Osteoblast (primary cell): ENCODE measurements at regions not wholly inside any gene's neighbourhood (a gene's known extent, or its start where the extent isn't known, plus 50 kb on each side); places are given as distances from the start of the nearest gene placed in this dataset.

Experiments
- DNase-seq: peaks from one replicate; pipeline ENCODE4 v3.0.0; 2011; ENCODE audit warnings: low spot score, mixed read lengths; ENCODE audit not compliant: insufficient read length; ENCODE audit errors: missing footprints
- H2AFZ ChIP-seq: 2 replicates; pipeline ENCODE4 v1.6.0; 2011; ENCODE audit warnings: mild to moderate bottlenecking, low read length
- H3K27ac ChIP-seq: 2 replicates; pipeline ENCODE4 v1.5.1; 2011; ENCODE audit warnings: mild to moderate bottlenecking, low read depth, low read length, moderate library complexity
- H3K27me3 ChIP-seq: 2 replicates; pipeline ENCODE4 v1.6.0; 2012; ENCODE audit warnings: mild to moderate bottlenecking, control low read depth, inconsistent platforms, low read length, moderate library complexity; ENCODE audit not compliant: insufficient read depth
- H3K36me3 ChIP-seq: 2 replicates; pipeline ENCODE4 v1.5.1; 2011; ENCODE audit warnings: mild to moderate bottlenecking, low read length, control low read depth, moderate library complexity; ENCODE audit not compliant: insufficient read depth
- H3K4me1 ChIP-seq: 2 replicates; pipeline ENCODE4 v1.5.1; 2011; ENCODE audit warnings: mild to moderate bottlenecking, low read length, control low read depth, moderate library complexity; ENCODE audit not compliant: insufficient read depth
- H3K4me2 ChIP-seq: 2 replicates; pipeline ENCODE4 v1.6.0; 2011; ENCODE audit warnings: mild to moderate bottlenecking, low read length; ENCODE audit not compliant: insufficient read depth
- H3K4me3 ChIP-seq: fragments of 200-600 bp; sonication (generic); 3 replicates; pipeline ENCODE4 v1.5.1; 2012; ENCODE audit warnings: mild to moderate bottlenecking, low read length, inconsistent platforms; ENCODE audit not compliant: insufficient read depth
- H3K79me2 ChIP-seq: 2 replicates; pipeline ENCODE4 v1.6.0; 2012; ENCODE audit warnings: mild to moderate bottlenecking, low read length, control low read depth, inconsistent platforms; ENCODE audit not compliant: insufficient read depth
- H3K9me3 ChIP-seq: 2 replicates; pipeline ENCODE4 v1.5.1; 2011; ENCODE audit warnings: low read depth, low read length, control low read depth
- H4K20me1 ChIP-seq: 2 replicates; pipeline ENCODE4 v1.6.0; 2012; ENCODE audit warnings: mild to moderate bottlenecking, low read length, control low read depth; ENCODE audit not compliant: insufficient read depth
- CTCF ChIP-seq: IDR thresholded peaks from 2 replicates; pipeline ENCODE4 v1.5.1; 2011; ENCODE audit warnings: mild to moderate bottlenecking, low read depth, low read length, moderate library complexity; ENCODE audit errors: extremely low read depth

GRCh38 chrX:39047174-39047573 is 245.9 kb downstream of the MID1IP1 start:
- no peak for TF ChIP-seq CTCF
- Histone ChIP-seq H3K4me2 (no peak overlapping the region), H3K79me2 (no peaks in the 10 kb centered on the region), H4K20me1 (no peaks in the 10 kb centered on the region), H3K4me1 (no peaks in the 10 kb centered on the region), H3K36me3 (no peaks in the 10 kb centered on the region), H2AFZ (no peak overlapping the region), H3K27me3 (peaks cover 19% of the 10 kb centered on the region), H3K9me3 (no peaks in the 10 kb centered on the region), H3K4me3 (no peak overlapping the region), H3K27ac (no peak overlapping the region)
- no peak for DNase-seq

- H3K4me2 ChIP-seq: no peak overlapping the region
- TF ChIP-seq CTCF: no peak
- H3K4me3 ChIP-seq: no peak overlapping the region
- no peak for DNase-seq
- H3K27ac ChIP-seq: no peak overlapping the region
- no peaks in the 10 kb centered on the region for H3K4me1 ChIP-seq
- no peaks in the 10 kb centered on the region for H3K79me2 ChIP-seq
- no peaks in the 10 kb centered on the region for H3K36me3 ChIP-seq
- H2AFZ ChIP-seq: no peak overlapping the region
- H3K9me3 ChIP-seq: no peaks in the 10 kb centered on the region
- peaks cover 14% of the 10 kb centered on the region for H3K27me3 ChIP-seq
- no peaks in the 10 kb centered on the region for H4K20me1 ChIP-seq
These were observed 248.7 kb downstream of the MID1IP1 start for GRCh38 chrX:39049975-39050374.

- H4K20me1 ChIP-seq: no peaks in the 10 kb centered on the region
- no peak for TF ChIP-seq CTCF
- no peaks in the 10 kb centered on the region for H3K4me1 ChIP-seq
- no peaks in the 10 kb centered on the region for H3K36me3 ChIP-seq
- no peak for DNase-seq
- H3K4me2 ChIP-seq: no peak overlapping the region
- H3K79me2 ChIP-seq: no peaks in the 10 kb centered on the region
- peaks cover 14% of the 10 kb centered on the region for H3K27me3 ChIP-seq
- H3K9me3 ChIP-seq: no peaks in the 10 kb centered on the region
- no peak overlapping the region for H3K4me3 ChIP-seq
- no peak overlapping the region for H3K27ac ChIP-seq
- H2AFZ ChIP-seq: no peak overlapping the region
These were observed 249.2 kb downstream of the MID1IP1 start for GRCh38 chrX:39050427-39050826.

GRCh38 chrX:39052751-39053150 is 251.5 kb downstream of the MID1IP1 start:
- no peaks in the 10 kb centered on the region for H3K9me3 ChIP-seq
- H3K79me2 ChIP-seq: no peaks in the 10 kb centered on the region
- no peak for DNase-seq
- H3K4me1 ChIP-seq: no peaks in the 10 kb centered on the region
- H2AFZ ChIP-seq: no peak overlapping the region
- H3K27me3 ChIP-seq: peaks cover 14% of the 10 kb centered on the region
- no peak for TF ChIP-seq CTCF
- H4K20me1 ChIP-seq: no peaks in the 10 kb centered on the region
- no peak overlapping the region for H3K4me2 ChIP-seq
- H3K4me3 ChIP-seq: no peak overlapping the region
- no peaks in the 10 kb centered on the region for H3K36me3 ChIP-seq
- no peak overlapping the region for H3K27ac ChIP-seq
